PC-3 (cell line): ENCODE measurements at regions not wholly inside any gene's neighbourhood (a gene's known extent, or its start where the extent isn't known, plus 50 kb on each side); places are given as distances from the start of the nearest gene placed in this dataset.

Experiments used
- ATAC-seq: fragments of 200-7000 bp; cut with Tn5 transposase; 2 replicates; pipeline ENCODE4 v1.9.1; 2020; ENCODE audit warnings: mild to moderate bottlenecking, moderate library complexity
- BruUV-seq: library from RNA; stranded (reverse); fragments of 400-500 nt; replicated peaks from 2 replicates; lab custom pipeline; 2021; lab: Mats Ljungman, UMichigan
- CTCF ChIA-PET: fragments of 300-600 bp; sonication (Branson Sonifier 250); formaldehyde crosslinking; loops from one replicate; lab custom pipeline; 2022; ENCODE audit warnings: antibody characterized with exemption; lab: Charles Lee
- POLR2A ChIA-PET: fragments of 300-600 bp; sonication (Branson Sonifier 250); formaldehyde crosslinking; loops from one replicate; lab custom pipeline; 2022; ENCODE audit warnings: antibody characterized with exemption; ENCODE audit not compliant: unreplicated experiment; lab: Charles Lee
- DNase-seq: peaks from one replicate; pipeline ENCODE4 v3.0.0-alpha.2; 2015
- H2AFZ ChIP-seq: fragments of 300-600 bp; sonication (generic); 2 replicates; pipeline ENCODE4 v1.6.0; 2016; ENCODE audit warnings: antibody characterized with exemption, low read length
- H3F3A ChIP-seq: fragments of 300-600 bp; sonication (generic); one replicate; pipeline ENCODE4 v1.6.0; 2017; ENCODE audit warnings: antibody characterized with exemption, low read length, control low read depth, mild to moderate bottlenecking; ENCODE audit not compliant: unreplicated experiment
- H3K27ac ChIP-seq: fragments of 300-600 bp; sonication (generic); 2 replicates; pipeline ENCODE4 v1.5.1; 2016; ENCODE audit warnings: mild to moderate bottlenecking, low read length
- H3K27me3 ChIP-seq: fragments of 300-600 bp; sonication (generic); 2 replicates; pipeline ENCODE4 v1.6.1; 2016; ENCODE audit warnings: low read length, mixed read lengths
- H3K36me3 ChIP-seq: fragments of 300-600 bp; sonication (generic); 2 replicates; pipeline ENCODE4 v1.6.1; 2016; ENCODE audit warnings: low read depth, mixed run types, low read length, mixed read lengths
- H3K4me1 ChIP-seq: fragments of 300-600 bp; sonication (generic); 2 replicates; pipeline ENCODE4 v1.5.1; 2016; ENCODE audit warnings: low read length; ENCODE audit not compliant: insufficient read depth
- H3K4me2 ChIP-seq: fragments of 300-600 bp; sonication (generic); 2 replicates; pipeline ENCODE4 v1.6.0; 2016; ENCODE audit warnings: low read length
- H3K4me3 ChIP-seq: fragments of 300-600 bp; sonication (generic); 2 replicates; pipeline ENCODE4 v1.5.1; 2016; ENCODE audit warnings: mild to moderate bottlenecking, low read length, mixed read lengths
- H3K79me2 ChIP-seq: fragments of 300-600 bp; sonication (generic); 2 replicates; pipeline ENCODE4 v1.6.1; 2017; ENCODE audit warnings: low read length, mixed read lengths
- H3K9ac ChIP-seq: fragments of 300-600 bp; sonication (generic); 2 replicates; pipeline ENCODE4 v1.6.0; 2016; ENCODE audit warnings: mild to moderate bottlenecking, low read length
- H3K9me2 ChIP-seq: fragments of 300-600 bp; sonication (generic); replicated peaks from 2 replicates; pipeline ENCODE4 v1.6.1; 2016; ENCODE audit warnings: mixed run types, low read length, mixed read lengths
- H3K9me3 ChIP-seq: fragments of 300-600 bp; sonication (generic); 2 replicates; pipeline ENCODE4 v1.6.1; 2016; ENCODE audit warnings: low read length, mixed read lengths
- H4K20me1 ChIP-seq: fragments of 300-600 bp; sonication (generic); 2 replicates; pipeline ENCODE4 v1.6.1; 2016; ENCODE audit warnings: low read length, mixed read lengths
- CTCF ChIP-seq: fragments of 300-600 bp; sonication (generic); conservative IDR thresholded peaks from 2 replicates; pipeline ENCODE4 v1.5.1; 2017; ENCODE audit warnings: antibody characterized with exemption, low read depth, mild to moderate bottlenecking, low read length
- EZH2 ChIP-seq: fragments of 300-600 bp; sonication (generic); IDR thresholded peaks from one replicate; pipeline ENCODE4 v1.6.1; 2017; ENCODE audit warnings: antibody characterized with exemption, mild to moderate bottlenecking, low read length; ENCODE audit not compliant: unreplicated experiment
- EZH2phosphoT487 ChIP-seq: fragments of 300-600 bp; sonication (generic); IDR thresholded peaks from 2 replicates; pipeline ENCODE4 v1.6.1; 2018; ENCODE audit warnings: mild to moderate bottlenecking, antibody characterized with exemption, low read length, borderline replicate concordance
- intact Hi-C: fragments of 100-400 bp; cut with micrococcal nuclease; formaldehyde crosslinking; loops from 2 replicates; pipeline ENCODE4 v1.9.0; 2023

- no peak overlapping the region for H2AFZ ChIP-seq
- POLR2A ChIA-PET = no interaction called here
- H3K36me3 ChIP-seq = no peaks in the 10 kb centered on the region
- DNase-seq (no peak), ATAC-seq (no peak)
- CTCF ChIA-PET = no interaction called here
- H3K79me2 ChIP-seq = no peaks in the 10 kb centered on the region
- TF ChIP-seq EZH2 = no peak
- no peak for TF ChIP-seq CTCF
- TF ChIP-seq EZH2phosphoT487 = no peak
- H3K27ac ChIP-seq = no peak overlapping the region
- no peaks in the 10 kb centered on the region for H3K9me2 ChIP-seq
- no peak overlapping the region for H3K4me3 ChIP-seq
- no peaks in the 10 kb centered on the region for H4K20me1 ChIP-seq
- no peak overlapping the region for H3K9ac ChIP-seq
- H3K27me3 ChIP-seq = peaks cover 18% of the 10 kb centered on the region
- H3K4me2 ChIP-seq = no peak overlapping the region
- intact Hi-C loops = no loop called here
- H3K9me3 ChIP-seq = no peaks in the 10 kb centered on the region
- H3F3A ChIP-seq = no peaks in the 10 kb centered on the region
- no peaks in the 10 kb centered on the region for H3K4me1 ChIP-seq
- no TSS peak for BruUV-seq
Observed at GRCh38 chr2:60119778-60120177, 433.7 kb downstream of the BCL11A start.

GRCh38 chr2:60118917-60119316 is 434.5 kb downstream of the BCL11A start:
- ChIA-PET POLR2A (no interaction called here), CTCF (no interaction called here)
- no peaks in the 10 kb centered on the region for H3F3A ChIP-seq
- H3K9ac ChIP-seq = no peak overlapping the region
- ATAC-seq (no peak), DNase-seq (no peak)
- H3K36me3 ChIP-seq = no peaks in the 10 kb centered on the region
- H3K4me1 ChIP-seq = no peaks in the 10 kb centered on the region
- no peak overlapping the region for H3K4me3 ChIP-seq
- no peaks in the 10 kb centered on the region for H3K79me2 ChIP-seq
- no peak overlapping the region for H3K4me2 ChIP-seq
- H2AFZ ChIP-seq = no peak overlapping the region
- peaks cover 10% of the 10 kb centered on the region; the same call in 1 of the 2 replicates for H3K27me3 ChIP-seq
- H4K20me1 ChIP-seq = no peaks in the 10 kb centered on the region
- no peak overlapping the region for H3K27ac ChIP-seq
- TF ChIP-seq EZH2 = no peak
- no peak for TF ChIP-seq EZH2phosphoT487
- no peak for TF ChIP-seq CTCF
- no peaks in the 10 kb centered on the region for H3K9me2 ChIP-seq
- BruUV-seq = no TSS peak
- H3K9me3 ChIP-seq = no peaks in the 10 kb centered on the region
- intact Hi-C loops = no loop called here

DNA sequence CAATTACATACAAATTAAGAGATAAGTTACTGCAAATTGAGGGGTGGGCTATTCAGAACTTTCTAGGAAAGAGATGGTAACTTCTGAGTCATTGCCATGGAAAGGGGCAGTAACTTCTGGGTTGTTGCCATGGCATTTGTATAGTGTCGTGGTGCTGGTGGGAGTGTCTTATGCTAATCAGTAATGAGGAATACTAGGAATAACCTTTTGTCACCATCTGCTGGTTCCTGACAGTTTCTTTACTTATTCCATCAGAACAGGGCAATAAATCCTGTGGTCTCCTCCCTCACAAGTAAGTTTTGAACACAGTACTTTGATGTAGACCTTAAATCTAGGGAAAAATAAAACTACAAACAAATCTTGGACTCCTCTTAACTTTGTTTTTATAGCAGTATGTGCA is 435.4 kb downstream of the BCL11A start:
- intact Hi-C loops = no loop called here
- H3K9me2 ChIP-seq = no peaks in the 10 kb centered on the region
- no TSS peak for BruUV-seq
- 0 out of 2 replicates have a peak, but pooled peaks cover 3% of the 10 kb centered on the region for H3K27me3 ChIP-seq
- H3K79me2 ChIP-seq = no peaks in the 10 kb centered on the region
- H3K4me3 ChIP-seq = no peak overlapping the region
- ATAC-seq = no peak
- H3K4me2 ChIP-seq = no peak overlapping the region
- H3K9ac ChIP-seq = no peak overlapping the region
- DNase-seq = no peak
- H3K4me1 ChIP-seq = no peaks in the 10 kb centered on the region
- ChIA-PET POLR2A (no interaction called here), CTCF (no interaction called here)
- TF ChIP-seq EZH2 = no peak
- no peak for TF ChIP-seq CTCF
- TF ChIP-seq EZH2phosphoT487 = no peak
- H4K20me1 ChIP-seq = no peaks in the 10 kb centered on the region
- no peak overlapping the region for H2AFZ ChIP-seq
- no peaks in the 10 kb centered on the region for H3F3A ChIP-seq
- no peaks in the 10 kb centered on the region for H3K9me3 ChIP-seq
- H3K36me3 ChIP-seq = no peaks in the 10 kb centered on the region
- no peak overlapping the region for H3K27ac ChIP-seq
